ENCODE measurements at regions not wholly inside any gene's neighbourhood (a gene's known extent, or its start where the extent isn't known, plus 50 kb on each side); places are given as distances from the start of the nearest gene placed in this dataset.

DNA sequence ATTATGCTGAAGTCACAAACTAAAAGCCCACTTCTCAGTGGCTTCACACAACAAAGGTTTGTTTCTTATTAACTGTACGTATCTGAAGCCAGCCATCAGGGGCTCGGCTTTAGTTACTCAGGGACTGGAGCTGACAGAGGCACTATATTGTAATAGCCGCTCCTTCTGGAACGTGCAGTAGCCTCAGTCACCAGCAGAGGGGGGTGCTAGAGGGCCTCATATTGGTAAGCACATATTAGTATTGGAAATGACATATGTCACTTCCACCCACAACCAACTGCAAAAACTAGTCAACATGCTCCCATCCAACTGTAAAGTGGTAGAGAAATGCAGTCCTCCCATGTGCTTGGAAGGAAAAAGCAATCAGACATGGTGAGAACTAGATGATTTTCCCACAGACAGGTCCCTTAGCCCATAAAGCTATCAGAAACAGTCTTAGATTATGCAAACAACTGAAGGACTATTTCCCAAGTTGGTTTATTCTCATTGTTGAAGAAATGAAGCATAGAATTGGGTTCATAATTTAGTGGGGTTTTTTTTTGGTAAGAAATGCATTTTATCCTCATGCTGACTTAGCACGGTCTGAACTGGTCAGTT is 183.6 kb upstream of the G2E3 start:
- Histone ChIP-seq H3K9ac (ENCODE audit: low read length) (no peak overlapping the region), H3K4me2 (ENCODE audit: low read depth, low read length) (no peak overlapping the region), H3K9me3 (replicated peaks; ENCODE audit: insufficient read depth, low read length) (no peaks in the 10 kb centered on the region), H3K27ac (ENCODE audit: low read length) (no peak overlapping the region), H3K27me3 (replicated peaks; ENCODE audit: insufficient read depth, low read length) (no peaks in the 10 kb centered on the region), H3K79me2 (ENCODE audit: low read length) (no peaks in the 10 kb centered on the region), H3K4me3 (ENCODE audit: low read length) (no peak overlapping the region), H3F3A (ENCODE audit: insufficient read depth, low read length) (no peaks in the 10 kb centered on the region), H4K20me1 (ENCODE audit: insufficient read depth, low read length) (no peaks in the 10 kb centered on the region), H3K9me2 (replicated peaks; ENCODE audit: insufficient read depth, low read length) (no peaks in the 10 kb centered on the region), H2AFZ (ENCODE audit: low read length) (no peak overlapping the region), H3K4me1 (ENCODE audit: low read length) (no peaks in the 10 kb centered on the region), H3K36me3 (replicated peaks; ENCODE audit: insufficient read depth, low read length) (no peaks in the 10 kb centered on the region)
- DNase-seq: peak; percentile 39
- TF ChIP-seq EZH2phosphoT487 (IDR thresholded peaks at IDR 0.05; ENCODE audit: low read length): no peak
- TF ChIP-seq, protein P1, sequence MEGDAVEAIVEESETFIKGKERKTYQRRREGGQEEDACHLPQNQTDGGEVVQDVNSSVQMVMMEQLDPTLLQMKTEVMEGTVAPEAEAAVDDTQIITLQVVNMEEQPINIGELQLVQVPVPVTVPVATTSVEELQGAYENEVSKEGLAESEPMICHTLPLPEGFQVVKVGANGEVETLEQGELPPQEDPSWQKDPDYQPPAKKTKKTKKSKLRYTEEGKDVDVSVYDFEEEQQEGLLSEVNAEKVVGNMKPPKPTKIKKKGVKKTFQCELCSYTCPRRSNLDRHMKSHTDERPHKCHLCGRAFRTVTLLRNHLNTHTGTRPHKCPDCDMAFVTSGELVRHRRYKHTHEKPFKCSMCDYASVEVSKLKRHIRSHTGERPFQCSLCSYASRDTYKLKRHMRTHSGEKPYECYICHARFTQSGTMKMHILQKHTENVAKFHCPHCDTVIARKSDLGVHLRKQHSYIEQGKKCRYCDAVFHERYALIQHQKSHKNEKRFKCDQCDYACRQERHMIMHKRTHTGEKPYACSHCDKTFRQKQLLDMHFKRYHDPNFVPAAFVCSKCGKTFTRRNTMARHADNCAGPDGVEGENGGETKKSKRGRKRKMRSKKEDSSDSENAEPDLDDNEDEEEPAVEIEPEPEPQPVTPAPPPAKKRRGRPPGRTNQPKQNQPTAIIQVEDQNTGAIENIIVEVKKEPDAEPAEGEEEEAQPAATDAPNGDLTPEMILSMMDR (IDR thresholded peaks at IDR 0.05; ENCODE audit: low read length): peak; percentile 57

DNA sequence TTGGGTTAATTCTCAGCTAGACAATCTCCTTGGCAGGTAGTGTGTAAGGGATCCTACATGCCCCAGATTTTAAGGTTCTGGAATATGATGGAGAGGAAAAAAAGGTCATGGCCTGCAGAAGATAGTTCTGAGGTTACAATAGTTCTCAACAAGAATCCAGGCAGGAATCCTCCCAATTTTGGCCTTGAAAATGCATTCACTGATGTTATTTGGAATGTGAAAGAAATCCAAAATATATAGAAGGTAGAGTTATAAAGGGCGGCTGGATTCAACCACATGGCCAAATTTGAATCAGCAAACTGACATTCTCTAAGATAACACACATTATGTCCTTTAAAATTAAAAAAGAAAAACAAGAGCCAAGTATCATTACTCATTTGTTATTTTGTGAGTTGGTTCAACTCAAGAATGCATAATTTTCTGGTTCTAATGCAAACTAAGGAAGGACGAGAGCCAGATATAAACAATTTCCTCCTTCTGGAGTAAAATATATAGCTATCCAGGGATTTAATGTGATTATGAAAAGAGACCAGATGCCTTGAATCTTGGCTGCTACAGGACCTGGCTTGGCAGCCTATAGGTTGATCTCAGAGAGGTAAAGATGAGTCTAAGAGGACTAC is 177.0 kb upstream of the G2E3 start:
- H3K27me3 ChIP-seq (replicated peaks; ENCODE audit: insufficient read depth, low read length): no peaks in the 10 kb centered on the region
- H3K4me1 ChIP-seq (ENCODE audit: low read length): no peaks in the 10 kb centered on the region
- H4K20me1 ChIP-seq (ENCODE audit: insufficient read depth, low read length): no peaks in the 10 kb centered on the region
- no peaks in the 10 kb centered on the region for H3K36me3 ChIP-seq (replicated peaks; ENCODE audit: insufficient read depth, low read length)
- DNase-seq: no peak
- H3K9ac ChIP-seq (ENCODE audit: low read length): no peak overlapping the region
- no peaks in the 10 kb centered on the region for H3K9me2 ChIP-seq (replicated peaks; ENCODE audit: insufficient read depth, low read length)
- no peak for TF ChIP-seq EZH2 (optimal IDR thresholded peaks at IDR 0.05; ENCODE audit: low read depth, low read length)
- TF ChIP-seq, protein P1 (IDR thresholded peaks at IDR 0.05; ENCODE audit: low read length): no peak
- no peaks in the 10 kb centered on the region for H3K9me3 ChIP-seq (replicated peaks; ENCODE audit: insufficient read depth, low read length)
- no peaks in the 10 kb centered on the region for H3F3A ChIP-seq (ENCODE audit: insufficient read depth, low read length)
- no peak overlapping the region for H3K27ac ChIP-seq (ENCODE audit: low read length)
- no peaks in the 10 kb centered on the region for H3K79me2 ChIP-seq (ENCODE audit: low read length)
- no peak overlapping the region for H3K4me3 ChIP-seq (ENCODE audit: low read length)
- no peak overlapping the region for H2AFZ ChIP-seq (ENCODE audit: low read length)
- H3K4me2 ChIP-seq (ENCODE audit: low read depth, low read length): no peak overlapping the region

DNA sequence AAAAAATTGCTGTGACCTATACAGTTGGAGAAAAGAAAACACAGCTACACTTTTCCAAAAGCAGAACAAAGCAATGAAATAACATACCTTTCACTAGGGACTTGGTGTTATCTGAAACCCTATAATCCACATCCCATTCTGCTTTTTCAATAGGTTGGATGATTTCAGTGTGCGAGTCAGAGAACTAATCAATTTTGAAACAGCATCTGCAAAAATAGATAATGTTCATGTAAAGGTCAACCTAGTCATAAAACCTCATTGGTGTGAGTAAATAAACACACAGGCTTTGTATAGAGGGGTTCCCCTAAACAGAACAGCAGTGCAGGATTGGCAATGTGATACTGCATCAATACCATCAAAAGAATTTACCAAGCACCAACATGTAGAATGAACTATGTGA is 173.0 kb upstream of the G2E3 start:
- Histone ChIP-seq H3K27me3 (replicated peaks; ENCODE audit: insufficient read depth, low read length) (no peaks in the 10 kb centered on the region), H3K4me1 (ENCODE audit: low read length) (no peaks in the 10 kb centered on the region), H2AFZ (ENCODE audit: low read length) (no peak overlapping the region), H3K4me3 (ENCODE audit: low read length) (no peak overlapping the region), H3F3A (ENCODE audit: insufficient read depth, low read length) (no peaks in the 10 kb centered on the region), H3K9me2 (replicated peaks; ENCODE audit: insufficient read depth, low read length) (no peaks in the 10 kb centered on the region), H3K9ac (ENCODE audit: low read length) (no peak overlapping the region), H3K27ac (ENCODE audit: low read length) (no peak overlapping the region), H3K79me2 (ENCODE audit: low read length) (no peaks in the 10 kb centered on the region), H3K36me3 (replicated peaks; ENCODE audit: insufficient read depth, low read length) (no peaks in the 10 kb centered on the region), H3K9me3 (replicated peaks; ENCODE audit: insufficient read depth, low read length) (no peaks in the 10 kb centered on the region), H4K20me1 (ENCODE audit: insufficient read depth, low read length) (no peaks in the 10 kb centered on the region), H3K4me2 (ENCODE audit: low read depth, low read length) (no peak overlapping the region)
- TF ChIP-seq EZH2 (optimal IDR thresholded peaks at IDR 0.05; ENCODE audit: low read depth, low read length) (no peak), EZH2phosphoT487 (IDR thresholded peaks at IDR 0.05; ENCODE audit: low read length) (no peak)
- TF ChIP-seq, protein P1 (IDR thresholded peaks at IDR 0.05; ENCODE audit: low read length): no peak
- no peak for DNase-seq
